ENCODE measurements at regions not wholly inside any gene's neighbourhood (a gene's known extent, or its start where the extent isn't known, plus 50 kb on each side); places are given as distances from the start of the nearest gene placed in this dataset.
"Not testable (repeated sequence)": the region's sequence is repeated elsewhere in the genome, so short reads cannot be mapped to it uniquely, and the experiment has no call there.

DNA sequence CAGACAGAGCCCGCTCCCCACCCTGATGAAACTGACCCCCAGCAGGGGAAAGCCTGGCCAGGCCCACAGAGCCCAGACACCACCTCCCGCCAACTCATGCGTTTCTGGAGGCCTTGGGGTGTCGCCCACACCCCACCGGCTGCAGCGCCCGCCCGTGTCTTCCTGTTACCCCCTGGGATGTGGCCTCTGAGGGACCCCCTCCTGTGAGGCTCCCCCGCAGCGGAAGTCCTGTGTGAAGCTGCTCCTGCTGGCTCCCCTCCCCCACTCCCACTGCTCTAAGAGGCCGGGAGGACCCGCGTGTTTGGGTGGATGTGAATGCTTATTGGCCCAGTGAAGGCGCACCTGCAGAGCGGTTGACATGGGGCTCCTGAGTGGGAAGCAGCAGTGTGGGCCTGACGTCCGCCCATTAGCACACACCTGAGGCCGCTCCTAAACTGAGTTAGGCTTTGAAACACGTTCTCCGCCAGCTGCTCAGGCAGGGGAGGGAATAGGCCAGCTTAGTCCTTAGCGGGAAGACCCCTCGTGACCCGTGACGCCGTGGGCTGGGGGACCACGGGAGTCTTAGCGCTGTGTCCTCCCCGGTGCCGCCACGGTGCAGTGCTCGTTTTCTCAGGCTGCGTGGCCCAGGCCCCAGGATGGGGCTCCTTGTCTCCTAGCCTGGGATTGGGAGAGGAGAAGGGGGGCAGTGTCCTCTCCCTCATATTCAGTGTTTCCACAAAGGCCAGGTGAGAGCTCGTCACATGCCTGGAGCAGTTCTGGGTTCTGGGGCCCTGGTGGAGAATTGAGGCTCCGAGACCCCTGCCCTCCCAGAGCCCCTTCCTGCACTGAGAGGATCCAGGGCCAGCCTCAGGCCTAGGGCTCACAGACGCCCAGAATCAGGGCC lies 323.4 kb upstream of the SFSWAP start:
- Histone ChIP-seq H3K27ac (ENCODE audit: low read depth, low read length, poor library complexity, severe bottlenecking) (no peak overlapping the region), H3F3A (ENCODE audit: insufficient read depth, low read length) (no peaks in the 10 kb centered on the region), H3K79me2 (ENCODE audit: insufficient read depth, low read length) (no peaks in the 10 kb centered on the region), H3K27me3 (ENCODE audit: insufficient read depth, low read length) (no peaks in the 10 kb centered on the region), H2AFZ (ENCODE audit: low read length) (no peak overlapping the region), H3K4me2 (ENCODE audit: low read length) (no peak overlapping the region), H3K4me1 (ENCODE audit: insufficient read depth, low read length, severe bottlenecking) (no peaks in the 10 kb centered on the region), H4K20me1 (ENCODE audit: insufficient read depth, low read length) (no peaks in the 10 kb centered on the region), H3K36me3 (ENCODE audit: insufficient read depth, low read length) (no peaks in the 10 kb centered on the region), H3K9me3 (ENCODE audit: low read length) (no peaks in the 10 kb centered on the region), H3K9ac (ENCODE audit: low read length) (no peak overlapping the region), H3K9me2 (ENCODE audit: low read depth, low read length) (no peaks in the 10 kb centered on the region), H3K4me3 (ENCODE audit: low read depth, low read length, poor library complexity, severe bottlenecking) (no peak overlapping the region)
- no peak for TF ChIP-seq CTCF (IDR thresholded peaks at IDR 0.05; ENCODE audit: low read length)
- TF ChIP-seq EZH2 (IDR thresholded peaks at IDR 0.05; ENCODE audit: borderline replicate concordance, low read length): no peak

DNA sequence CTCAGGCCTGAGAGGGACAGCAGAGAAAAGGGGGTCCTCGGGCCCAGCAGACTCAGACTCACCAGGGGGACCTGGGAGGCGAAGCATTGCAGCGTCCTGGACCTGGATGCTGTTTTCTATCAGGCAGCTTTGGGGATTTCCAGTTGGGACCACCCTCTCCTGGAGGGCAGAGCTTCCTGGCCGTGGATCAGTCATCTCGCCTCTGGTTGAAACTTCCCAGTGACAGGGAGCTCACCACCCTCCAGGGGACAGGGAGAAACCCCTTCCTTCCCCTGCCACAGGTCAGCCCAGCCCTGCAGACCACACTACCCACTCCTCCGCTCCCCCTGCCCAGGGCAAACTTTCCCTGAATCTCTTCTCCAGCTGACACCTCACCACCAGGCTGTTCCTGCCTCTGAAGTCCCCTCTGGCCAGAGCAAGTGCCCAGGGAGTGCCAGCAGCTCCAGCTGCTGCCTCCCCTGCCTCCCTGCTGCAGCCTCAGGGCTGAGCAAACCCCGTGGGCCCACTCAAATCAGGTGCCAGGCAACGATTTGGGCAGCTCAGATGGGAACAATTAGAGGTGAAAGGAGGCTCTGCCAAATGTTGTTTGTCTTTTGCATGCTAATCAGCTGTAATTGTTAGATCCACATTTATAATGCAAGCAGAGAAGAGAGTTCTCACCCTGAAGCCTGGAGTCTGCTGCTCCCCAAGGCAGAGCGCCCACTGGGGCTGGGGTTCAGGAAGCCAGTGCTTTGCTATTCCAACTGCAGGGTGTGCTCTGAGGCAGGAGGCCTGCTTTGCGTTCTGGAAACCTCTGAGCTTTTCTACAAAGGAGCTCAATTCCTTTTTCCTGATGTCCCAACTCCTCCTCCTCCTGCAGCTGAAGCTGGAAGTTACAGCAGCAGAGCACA lies 322.5 kb upstream of the SFSWAP start:
- not testable (repeated sequence) for H3K79me2 ChIP-seq (ENCODE audit: insufficient read depth, low read length); H3K4me1 ChIP-seq (ENCODE audit: insufficient read depth, low read length, severe bottlenecking); H3K9me3 ChIP-seq (ENCODE audit: low read length); H3K9ac ChIP-seq (ENCODE audit: low read length); H3K4me2 ChIP-seq (ENCODE audit: low read length); H3K27ac ChIP-seq (ENCODE audit: low read depth, low read length, poor library complexity, severe bottlenecking); H3F3A ChIP-seq (ENCODE audit: insufficient read depth, low read length); H3K9me2 ChIP-seq (ENCODE audit: low read depth, low read length); H3K4me3 ChIP-seq (ENCODE audit: low read depth, low read length, poor library complexity, severe bottlenecking); H4K20me1 ChIP-seq (ENCODE audit: insufficient read depth, low read length); H3K36me3 ChIP-seq (ENCODE audit: insufficient read depth, low read length); H2AFZ ChIP-seq (ENCODE audit: low read length); H3K27me3 ChIP-seq (ENCODE audit: insufficient read depth, low read length)

- no peak overlapping the region for H3K27ac ChIP-seq (ENCODE audit: low read depth, low read length, poor library complexity, severe bottlenecking)
- H3K79me2 ChIP-seq (ENCODE audit: insufficient read depth, low read length): no peaks in the 10 kb centered on the region
- no peaks in the 10 kb centered on the region for H3K4me1 ChIP-seq (ENCODE audit: insufficient read depth, low read length, severe bottlenecking)
- H3K27me3 ChIP-seq (ENCODE audit: insufficient read depth, low read length): no peaks in the 10 kb centered on the region
- no peak for TF ChIP-seq CTCF (IDR thresholded peaks at IDR 0.05; ENCODE audit: low read length)
- TF ChIP-seq EZH2 (IDR thresholded peaks at IDR 0.05; ENCODE audit: borderline replicate concordance, low read length): no peak
- no peaks in the 10 kb centered on the region for H3K36me3 ChIP-seq (ENCODE audit: insufficient read depth, low read length)
- H3K9me2 ChIP-seq (ENCODE audit: low read depth, low read length): no peaks in the 10 kb centered on the region
- H3K9me3 ChIP-seq (ENCODE audit: low read length): no peaks in the 10 kb centered on the region
- H2AFZ ChIP-seq (ENCODE audit: low read length): no peak overlapping the region
- no peaks in the 10 kb centered on the region for H4K20me1 ChIP-seq (ENCODE audit: insufficient read depth, low read length)
- H3K4me2 ChIP-seq (ENCODE audit: low read length): no peak overlapping the region
- no peaks in the 10 kb centered on the region for H3F3A ChIP-seq (ENCODE audit: insufficient read depth, low read length)
- no peak overlapping the region for H3K4me3 ChIP-seq (ENCODE audit: low read depth, low read length, poor library complexity, severe bottlenecking)
- no peak overlapping the region for H3K9ac ChIP-seq (ENCODE audit: low read length)
These were observed 321.6 kb upstream of the SFSWAP start for GRCh38 chr12:131389054-131390013.

Data from OCI-LY1 (cell line).